Activated CD4-positive, CD25-positive, alpha-beta regulatory T cell treated with anti-CD3 and anti-CD28 coated beads, Interleukin-2, amount 50 U/mL, for 72 hours (primary cell): ENCODE measurements at regions not wholly inside any gene's neighbourhood (a gene's known extent, or its start where the extent isn't known, plus 50 kb on each side); places are given as distances from the start of the nearest gene placed in this dataset.

Experiments used
- DNase-seq: peaks from one replicate; pipeline ENCODE4 v3.0.0; 2021

DNA sequence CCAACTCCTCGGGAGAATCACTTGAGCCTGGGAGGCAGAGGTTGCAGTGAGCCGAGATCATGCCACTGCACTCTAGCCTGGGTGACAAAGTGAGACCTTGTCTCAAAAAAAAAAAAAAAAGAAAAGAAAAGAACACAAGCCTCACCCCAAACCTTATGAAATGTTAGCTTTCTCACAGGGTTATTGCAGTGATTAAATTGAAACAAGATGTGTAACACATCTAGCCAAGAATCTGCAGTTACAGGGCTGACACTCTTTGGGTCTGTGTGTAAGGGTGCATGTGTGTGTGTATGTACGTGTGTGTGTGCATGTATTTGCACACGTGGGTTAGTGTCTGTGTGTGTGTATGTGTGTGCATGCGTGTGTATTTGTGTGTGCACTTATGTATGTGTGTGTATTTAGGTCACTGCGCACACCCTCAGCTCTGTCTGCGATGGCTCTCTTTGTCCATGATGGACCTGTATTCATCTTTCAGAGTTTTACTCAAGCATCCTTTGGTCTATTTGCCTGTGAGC, 336.3 kb downstream of the UQCRFS1 start:
- no peak for DNase-seq

DNA sequence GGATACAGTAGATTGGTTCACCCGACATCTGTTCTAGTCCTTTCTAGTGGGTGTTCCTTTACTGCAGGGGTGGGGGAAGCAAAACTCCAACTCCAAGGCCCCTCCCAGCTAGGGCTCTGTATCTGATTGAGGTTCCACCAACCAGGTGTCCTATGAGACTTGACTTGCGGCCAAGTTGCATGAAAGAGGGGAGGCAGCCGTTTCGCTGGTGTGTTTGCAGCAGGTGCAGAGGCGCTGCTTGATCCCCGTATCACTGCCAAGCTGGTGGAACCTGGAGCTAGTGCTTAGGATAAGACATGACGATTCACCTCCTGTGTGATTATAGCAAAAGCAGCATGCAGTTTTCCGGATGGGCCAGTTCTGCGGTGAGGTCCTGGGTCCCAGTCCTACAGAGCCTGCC, 338.2 kb downstream of the UQCRFS1 start:
- no peak for DNase-seq

DNA sequence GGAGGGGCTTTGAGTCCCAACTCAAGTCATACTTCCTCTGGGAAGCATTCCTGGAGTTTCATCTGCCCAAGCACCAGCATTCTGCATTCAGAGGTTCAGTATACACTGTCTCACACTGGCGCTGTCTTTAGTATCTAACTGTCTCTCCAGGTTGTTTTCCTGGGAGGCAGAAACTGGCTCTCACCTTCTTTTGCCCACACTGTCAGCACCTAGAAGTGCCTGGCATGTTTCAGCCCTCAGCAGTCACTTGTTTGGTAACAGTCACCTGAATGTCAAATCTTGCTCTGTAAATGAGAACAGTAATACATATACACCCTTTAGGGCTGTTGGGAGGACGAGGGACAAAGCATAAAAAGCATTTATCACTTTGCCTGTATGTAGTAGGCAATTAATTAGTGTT, 339.6 kb downstream of the UQCRFS1 start:
- no peak for DNase-seq

DNA sequence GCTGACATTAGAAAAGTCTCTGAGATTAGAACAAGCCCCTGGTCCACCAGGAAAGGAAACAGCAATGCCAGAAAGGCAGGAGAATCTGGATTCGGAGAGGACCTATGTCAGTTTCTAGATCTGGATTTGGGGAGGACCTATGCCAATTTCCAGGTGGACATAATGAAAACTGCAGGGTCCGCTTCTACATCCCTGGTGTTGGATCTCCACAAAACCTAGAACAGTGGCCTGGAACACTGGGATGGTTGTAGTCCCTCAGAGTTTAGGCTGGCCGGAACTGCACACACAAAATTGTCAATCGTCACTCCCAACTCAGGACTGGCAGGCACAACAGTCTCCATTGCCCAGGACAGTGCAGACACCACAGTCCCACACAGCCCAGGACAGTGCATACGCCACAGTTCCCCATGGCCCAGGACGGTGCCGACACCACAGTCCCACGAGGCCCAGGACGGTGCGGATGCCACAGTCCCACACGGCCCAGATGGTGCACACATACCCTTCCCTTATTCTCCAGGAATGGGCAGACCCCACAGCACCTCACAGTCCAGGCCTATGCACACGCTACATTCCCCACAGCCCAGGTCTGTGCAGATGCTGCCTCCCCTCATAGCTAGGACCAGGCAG, 341.7 kb downstream of the UQCRFS1 start:
- DNase-seq, result no peak

DNA sequence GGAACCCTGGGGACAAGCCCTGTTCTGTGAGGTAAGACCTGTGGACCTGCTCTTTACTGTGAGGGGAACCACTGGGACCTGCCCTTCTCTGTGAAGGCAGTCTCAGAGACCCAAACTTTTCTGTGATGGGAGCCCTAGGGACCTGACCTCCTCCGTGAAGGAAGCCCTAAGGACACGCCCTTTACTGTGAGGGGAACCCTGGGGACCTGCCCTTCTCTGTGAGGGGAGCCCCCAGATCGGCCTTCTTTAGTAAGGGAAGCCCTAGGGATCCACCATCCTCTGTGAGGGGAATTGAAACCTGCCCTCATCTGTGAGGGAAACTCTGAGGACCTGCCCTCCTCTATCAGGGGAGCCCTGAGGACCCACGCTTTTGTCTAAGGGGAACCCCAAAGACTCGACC, 343.5 kb downstream of the UQCRFS1 start:
- DNase-seq, result no peak

DNA sequence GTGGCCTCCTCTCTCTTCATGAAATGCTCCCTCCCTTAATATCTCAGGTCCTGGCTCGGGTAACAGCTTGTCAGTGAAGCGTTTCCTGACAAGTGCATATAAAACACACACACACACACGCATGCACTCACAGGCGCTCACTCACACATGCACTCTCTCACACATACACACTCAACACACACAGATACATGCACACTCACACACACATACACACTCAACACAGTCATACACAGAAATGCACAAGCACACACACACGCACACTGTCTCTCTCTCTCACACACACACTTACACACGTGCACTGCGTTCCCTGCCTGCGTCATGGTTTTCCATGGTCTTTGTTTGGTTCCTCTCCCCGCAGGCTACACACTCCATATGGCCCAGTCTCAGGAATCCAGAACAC, 344.1 kb downstream of the UQCRFS1 start:
- no peak for DNase-seq

DNA sequence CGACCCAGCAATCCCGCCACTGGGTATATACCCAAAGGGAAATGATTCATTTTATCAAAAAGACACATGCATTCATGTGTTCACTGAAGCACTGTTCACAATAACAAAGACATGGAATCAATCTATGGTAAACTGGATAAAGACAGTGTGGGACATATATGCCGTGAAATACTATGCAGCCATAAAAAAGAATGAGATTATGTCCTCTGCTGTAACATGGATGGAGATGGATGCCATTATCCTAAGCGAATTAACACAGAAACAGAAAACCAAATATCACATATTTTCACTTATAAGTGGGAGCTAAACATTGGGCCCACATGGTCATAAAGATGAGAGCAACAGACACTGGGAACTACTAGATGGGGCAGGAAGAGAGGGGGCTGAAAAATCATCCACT, 345.0 kb downstream of the UQCRFS1 start:
- DNase-seq, result no peak

DNA sequence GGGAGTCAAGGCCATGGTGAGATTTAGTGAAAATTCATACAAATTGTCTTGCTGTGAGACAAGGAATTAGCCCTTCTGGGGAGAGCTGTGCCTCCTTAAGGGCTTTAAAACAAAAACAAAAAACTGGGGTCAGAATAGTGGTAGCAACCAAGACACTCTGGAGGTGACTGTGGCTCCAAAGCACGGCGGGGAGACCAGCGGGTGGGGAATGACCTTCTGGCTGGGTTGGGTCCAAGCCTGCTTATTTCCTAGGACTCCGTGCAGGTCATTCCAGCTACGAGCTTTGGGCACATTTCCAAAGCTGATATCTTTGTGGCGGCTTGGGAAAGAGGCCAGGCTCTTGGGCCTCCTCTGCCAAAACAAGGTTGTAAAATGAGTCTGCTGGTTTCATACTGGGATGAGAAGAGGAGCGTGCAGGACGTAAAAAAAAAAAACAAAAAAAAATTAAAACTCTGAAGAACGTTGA, 348.3 kb downstream of the UQCRFS1 start:
- DNase-seq, result no peak

DNA sequence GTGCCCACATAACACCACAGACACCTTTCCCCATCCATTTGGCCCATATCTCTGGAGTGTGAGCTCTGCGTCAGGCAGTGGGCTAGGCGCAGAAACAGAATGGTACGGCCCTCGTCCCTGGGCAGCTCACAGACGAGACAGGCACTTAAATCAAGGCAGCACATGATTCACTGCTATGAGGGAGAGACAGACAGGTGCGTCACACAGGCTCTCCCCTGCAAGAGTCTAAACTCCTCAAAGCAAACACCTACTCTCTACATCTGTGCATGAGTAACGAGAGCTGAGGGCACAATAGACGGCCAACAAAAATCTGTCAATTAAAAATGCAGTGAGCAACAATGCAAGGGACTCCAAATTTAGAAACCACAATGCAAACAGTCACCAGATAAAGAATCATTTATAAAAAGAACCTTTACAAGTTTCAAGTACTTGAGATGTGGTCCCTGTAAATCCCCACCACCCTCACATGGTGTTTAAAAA, 348.9 kb downstream of the UQCRFS1 start:
- no peak for DNase-seq

DNA sequence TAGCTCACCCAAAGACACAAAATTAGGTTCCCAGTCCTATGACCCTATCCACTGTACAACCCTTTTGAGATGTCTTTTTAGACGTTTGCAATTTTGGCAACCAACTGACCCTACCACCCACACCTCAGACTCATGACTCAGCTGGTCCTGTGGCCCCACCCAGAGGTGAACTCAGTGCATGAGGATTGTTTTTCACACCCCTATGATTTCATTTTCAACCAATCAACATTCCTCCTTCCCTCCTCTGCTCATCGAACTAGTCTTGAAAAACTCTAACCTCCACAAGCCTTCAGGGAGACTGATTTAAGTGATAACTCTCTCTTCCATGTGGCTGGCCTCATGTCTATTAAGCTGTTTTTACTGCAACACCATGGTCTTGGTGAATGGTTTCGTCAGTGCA, 350.7 kb downstream of the UQCRFS1 start:
- no peak for DNase-seq

DNA sequence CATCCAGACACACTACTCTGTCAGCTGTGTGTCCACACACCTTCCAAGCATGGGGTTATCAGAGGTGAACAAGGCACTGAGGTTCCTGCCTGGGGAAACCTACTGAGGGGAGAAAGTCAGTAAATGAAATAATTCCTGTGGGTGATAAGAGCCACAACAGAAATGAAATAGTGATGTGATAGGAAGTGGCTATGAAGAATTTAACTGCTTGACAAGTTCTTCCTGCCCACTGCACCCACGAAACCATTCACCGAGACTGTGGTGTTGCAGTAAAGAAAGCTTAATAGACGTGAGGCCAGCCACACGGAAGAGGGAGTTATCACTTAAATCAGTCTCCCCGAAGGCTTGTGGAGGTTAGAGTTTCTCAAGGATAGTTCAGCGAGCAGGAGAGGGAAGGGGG, 353.1 kb downstream of the UQCRFS1 start:
- no peak for DNase-seq

DNA sequence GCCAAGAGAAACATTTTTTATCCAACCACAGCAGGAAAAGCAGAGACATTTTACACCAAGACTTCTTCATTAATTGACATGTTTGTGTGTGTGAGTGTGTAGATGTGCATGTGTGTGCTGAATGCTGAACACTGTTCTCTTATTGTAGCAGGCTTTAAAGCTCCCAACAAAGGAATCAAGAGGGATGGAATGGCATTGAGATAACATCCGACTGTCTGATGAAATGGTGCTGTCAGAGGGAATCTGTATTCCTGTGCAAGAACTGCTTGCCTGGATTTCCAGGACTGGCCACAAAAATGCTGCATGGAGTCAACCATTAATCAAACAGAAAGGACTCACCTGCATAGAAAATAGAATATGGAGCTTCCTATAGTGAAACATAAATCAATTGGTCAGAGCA, 354.0 kb downstream of the UQCRFS1 start:
- no peak for DNase-seq

DNA sequence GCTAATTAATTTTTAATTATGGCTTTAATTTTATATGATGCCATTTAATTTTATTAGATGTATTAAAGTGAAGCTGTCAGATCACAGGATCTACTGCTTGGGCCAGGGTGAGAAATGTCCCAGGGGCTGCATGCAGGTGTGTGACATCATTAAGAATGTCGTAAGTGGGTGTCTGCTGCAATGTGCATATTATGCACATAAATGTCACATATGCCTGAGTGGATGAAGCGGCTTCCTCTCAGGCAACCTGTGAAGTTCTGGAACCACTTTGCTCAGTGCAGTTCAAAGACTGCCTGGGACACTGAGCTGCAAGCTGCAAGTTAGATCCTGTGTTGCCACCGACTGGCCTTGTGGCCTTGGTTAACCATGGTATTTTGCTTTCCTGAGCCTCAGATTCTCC, 355.0 kb downstream of the UQCRFS1 start:
- no peak for DNase-seq

DNA sequence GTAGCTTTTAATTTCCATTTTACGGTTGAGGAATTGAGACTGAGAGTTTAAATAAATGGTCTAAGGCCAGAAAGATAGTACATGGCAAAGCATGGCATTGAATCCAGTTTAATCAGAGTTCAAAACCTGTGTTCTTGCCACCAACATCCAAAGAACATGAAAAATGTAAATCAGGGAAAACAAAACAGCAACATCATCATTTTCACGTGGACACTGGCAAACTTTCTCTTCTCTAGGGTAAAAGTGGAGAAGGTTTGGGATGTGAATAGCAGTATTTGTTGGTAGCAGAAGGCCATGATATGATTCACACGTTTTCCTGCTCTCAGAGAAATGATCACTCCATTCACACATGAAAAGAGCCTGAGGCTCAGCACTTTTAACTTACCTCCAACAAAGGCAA, 357.7 kb downstream of the UQCRFS1 start:
- DNase-seq, result no peak

DNA sequence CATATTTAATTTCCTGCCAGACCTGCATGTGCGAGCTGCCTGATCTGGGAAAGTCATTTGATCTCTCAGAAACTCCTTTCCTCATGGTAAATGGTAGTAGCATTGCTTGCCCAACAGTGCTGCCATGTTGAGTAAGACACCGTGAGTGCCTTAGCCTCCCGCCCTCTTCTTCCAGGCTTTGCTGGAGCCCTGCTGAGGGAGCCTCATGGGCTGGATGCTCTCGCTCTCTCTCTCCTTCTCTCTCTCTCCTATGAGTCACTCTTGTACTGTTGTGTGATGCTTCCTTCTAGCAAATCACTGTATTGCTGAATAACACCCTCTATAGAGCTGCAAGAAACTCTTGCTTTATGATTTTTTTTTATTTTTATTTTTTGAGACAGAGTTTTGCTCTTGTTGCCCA, 365.5 kb downstream of the UQCRFS1 start:
- no peak for DNase-seq

DNA sequence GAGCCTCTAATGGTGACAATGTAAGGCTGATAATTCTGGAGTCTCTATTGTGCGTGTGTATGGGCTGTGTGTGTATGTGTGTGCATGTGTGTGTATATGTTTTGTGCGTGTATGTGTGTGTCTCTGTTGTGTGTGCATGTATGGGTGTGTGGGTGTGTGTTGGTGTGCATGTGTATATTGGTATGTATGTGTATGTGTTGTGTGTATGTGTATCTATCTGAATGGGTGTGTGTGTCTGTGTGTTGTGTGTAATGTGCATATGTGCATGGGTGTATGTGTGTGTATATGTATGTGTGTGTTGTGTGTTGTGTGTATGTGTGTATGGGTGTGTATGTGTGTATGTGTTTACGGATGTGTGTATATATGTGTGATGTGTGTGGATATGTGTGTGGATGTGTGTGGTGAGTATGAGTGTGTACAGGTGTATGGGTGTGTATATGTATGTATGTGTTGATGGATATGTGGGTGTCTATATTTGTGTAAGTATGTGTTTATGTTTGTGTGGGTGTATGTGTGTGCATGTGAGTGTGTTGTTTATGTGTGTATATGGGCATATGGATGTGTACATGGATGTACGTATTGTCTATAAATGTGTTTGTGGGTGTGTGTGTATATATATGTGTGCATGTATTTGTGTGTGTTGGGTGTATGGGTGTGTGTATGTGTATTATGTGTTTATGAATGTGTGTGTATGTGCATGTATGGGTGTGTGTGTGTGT, 366.7 kb downstream of the UQCRFS1 start:
- no peak for DNase-seq

DNA sequence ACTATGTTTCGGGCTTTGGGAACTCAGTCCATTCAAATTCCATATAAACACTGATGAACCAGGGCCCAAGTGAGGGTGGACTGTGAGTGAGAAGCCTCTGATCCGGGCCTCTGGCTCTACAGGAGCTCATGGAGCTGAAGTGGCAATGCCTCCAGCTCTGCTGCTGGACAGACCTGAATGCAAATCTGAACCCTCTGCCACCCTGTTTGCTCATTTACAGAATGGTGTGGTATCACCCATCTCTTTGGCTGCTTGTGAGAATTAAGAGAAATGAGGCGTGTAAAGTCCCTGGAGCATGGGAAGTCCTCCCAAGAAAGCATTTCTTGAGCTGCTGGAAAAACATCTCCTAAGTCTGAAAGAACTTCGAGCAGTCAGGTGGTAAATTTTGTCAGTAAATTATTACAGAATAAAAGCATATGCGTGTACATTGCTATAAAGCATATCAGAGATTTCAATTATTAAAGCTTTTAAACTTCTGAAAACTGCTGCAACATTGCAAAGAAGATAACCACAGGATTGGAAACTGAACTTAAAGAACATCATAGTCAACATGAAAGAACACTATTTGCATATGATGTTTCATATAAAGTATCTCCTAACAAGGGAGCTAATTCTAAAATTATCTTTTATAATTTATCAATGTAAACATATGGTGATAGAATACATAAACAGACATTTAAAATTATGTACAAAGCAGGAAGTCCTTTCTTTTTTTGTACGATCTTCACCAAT, 369.0 kb downstream of the UQCRFS1 start:
- no peak for DNase-seq

DNA sequence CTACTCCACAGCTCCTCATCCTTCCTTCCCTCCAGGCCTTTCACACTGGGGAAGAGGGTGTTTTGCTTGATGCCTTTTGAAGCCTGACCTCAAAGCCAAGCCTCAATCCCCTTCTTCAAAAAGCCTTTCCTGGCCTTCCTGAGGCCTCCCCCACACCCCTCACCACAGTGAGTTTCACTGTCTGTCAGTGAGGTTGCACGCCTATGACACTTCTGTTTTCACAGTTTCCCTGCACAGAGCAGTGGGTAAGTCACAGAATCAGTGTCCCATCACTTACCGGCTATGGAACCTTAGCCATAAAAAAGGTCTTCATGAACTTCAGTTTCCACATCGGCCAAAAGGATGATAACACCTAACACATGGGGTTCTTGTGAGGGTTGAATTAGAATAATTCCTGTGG, 371.4 kb downstream of the UQCRFS1 start:
- no peak for DNase-seq

DNA sequence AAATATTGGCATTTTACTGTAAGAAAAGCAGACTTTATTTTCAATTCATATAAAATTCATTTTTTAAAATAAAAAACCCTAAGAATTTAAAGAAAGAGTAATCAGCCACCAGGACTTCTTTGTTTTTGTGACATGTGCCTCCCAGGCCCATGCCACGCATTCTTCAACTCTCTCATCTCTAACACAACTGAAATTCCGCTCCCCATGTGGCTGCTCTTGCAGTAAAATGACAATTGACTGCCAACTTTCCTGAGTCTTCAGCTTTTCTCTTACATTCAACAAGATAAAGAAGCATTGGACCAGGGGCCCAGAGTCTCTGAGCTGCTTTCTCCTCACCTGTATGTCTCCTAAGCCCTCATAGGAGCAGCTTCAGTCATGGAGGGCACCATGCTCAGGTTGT, 372.1 kb downstream of the UQCRFS1 start:
- DNase-seq, result no peak

DNA sequence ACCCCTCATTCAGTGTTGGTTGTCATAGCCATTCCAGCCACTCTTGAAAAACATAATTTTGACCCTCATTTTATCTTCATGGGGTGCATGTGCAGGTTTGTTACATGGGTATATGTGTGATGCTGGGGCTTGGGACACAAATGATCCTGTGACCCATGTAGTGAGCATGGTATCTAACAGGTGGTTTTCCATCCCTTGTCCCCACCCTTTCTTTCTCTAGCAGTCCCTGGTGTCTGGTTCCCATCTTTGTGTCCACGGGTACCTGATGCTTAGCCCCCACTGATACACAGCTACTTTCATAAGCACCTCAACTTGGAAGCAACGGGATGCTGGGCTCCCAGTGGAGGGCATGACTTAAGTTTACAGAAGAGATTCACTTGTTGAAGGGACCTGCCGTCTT, 373.5 kb downstream of the UQCRFS1 start:
- DNase-seq, result no peak

DNA sequence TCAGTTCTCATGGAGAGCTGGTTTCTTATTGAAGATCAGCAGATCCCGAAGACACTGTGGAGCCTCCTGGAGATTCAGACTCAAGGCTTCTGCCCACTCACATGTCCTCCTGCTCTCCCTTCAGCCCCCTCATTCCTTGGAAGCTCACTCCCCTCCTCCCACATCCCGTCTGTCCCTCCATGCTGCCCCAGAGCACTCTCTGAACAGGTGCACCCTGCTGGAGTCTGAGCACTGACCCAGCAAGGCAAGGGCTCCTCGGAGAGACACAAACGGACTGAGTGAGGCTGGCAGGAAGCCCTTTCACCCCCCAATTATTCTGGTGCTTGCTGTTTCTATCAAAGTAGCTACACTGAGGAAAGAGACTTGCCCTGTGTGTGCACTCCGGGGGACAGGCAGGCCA, 374.0 kb downstream of the UQCRFS1 start:
- no peak for DNase-seq

DNA sequence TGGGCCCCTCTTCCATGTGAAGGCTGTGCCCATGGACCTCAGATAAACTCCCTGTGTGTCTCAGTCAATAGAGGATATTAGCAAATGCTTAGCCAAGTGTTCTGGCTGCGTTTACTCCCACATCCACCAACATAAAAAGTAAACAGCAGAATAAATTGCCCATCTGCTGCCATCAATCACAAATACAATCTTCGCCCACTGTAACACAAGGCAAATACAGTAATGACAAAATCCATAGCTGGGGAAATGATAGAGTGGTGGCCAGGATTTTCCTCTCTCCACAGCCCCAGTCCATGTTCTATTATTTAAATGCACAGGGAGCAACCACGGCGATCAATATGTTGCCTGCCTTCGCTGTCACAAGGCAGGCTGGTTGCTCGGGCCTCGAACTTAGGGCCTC, 376.5 kb downstream of the UQCRFS1 start:
- DNase-seq, result no peak

DNA sequence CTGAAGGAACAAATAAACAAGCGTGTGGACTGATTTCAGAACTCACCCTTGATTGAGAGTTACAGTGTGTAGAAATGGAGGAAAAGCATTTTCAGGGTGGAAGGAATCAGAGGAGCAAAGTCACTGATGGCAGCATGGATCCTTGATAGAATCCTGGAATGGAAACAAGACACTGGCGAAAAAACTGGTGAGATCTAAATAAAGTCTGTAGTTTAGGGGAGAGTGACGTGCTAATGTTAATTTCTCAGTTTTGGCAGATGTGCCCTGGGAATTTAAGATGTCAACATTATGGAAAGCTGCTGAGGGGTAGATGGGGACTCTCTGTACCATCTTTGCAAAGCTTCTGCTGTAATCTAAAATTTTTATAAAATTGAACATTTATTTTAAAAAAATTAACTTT, 378.0 kb downstream of the UQCRFS1 start:
- no peak for DNase-seq

DNA sequence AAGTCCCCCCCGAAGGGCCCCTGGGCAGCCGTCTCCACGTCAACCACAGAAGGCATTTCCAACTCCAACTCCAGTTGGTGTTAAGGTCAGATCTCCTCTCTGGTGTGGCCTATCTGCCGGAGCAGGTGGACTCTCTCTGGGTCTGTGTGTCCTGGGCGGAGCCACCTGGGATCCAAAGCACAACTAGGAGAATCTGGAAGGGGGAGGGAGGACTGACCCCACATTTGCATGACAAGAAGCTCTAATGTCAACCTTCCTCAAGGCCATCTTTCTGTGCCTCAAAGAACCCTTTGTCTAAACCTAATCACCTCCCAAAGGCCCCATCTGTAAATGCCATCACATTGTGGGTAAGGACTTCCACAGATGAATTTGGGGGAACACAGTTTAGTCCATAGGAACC, 381.5 kb downstream of the UQCRFS1 start:
- no peak for DNase-seq
